CD4-positive, alpha-beta T cell (primary cell): ENCODE measurements at regions not wholly inside any gene's neighbourhood (a gene's known extent, or its start where the extent isn't known, plus 50 kb on each side); places are given as distances from the start of the nearest gene placed in this dataset.

Experiments
- ATAC-seq: fragments of 200-7000 bp; cut with Tn5 transposase; one replicate; pipeline ENCODE4 v1.10.0; 2022; ENCODE audit warnings: mild to moderate bottlenecking; ENCODE audit not compliant: poor library complexity
- CTCF ChIA-PET: fragments of 350-600 bp; sonication (Branson Sonifier 250); formaldehyde crosslinking; loops from one replicate; lab custom pipeline; 2021; ENCODE audit warnings: antibody characterized with exemption, inconsistent platforms; lab: Charles Lee
- POLR2A ChIA-PET: fragments of 350-600 bp; sonication (Branson Sonifier 250); formaldehyde crosslinking; loops from one replicate; lab custom pipeline; 2021; ENCODE audit warnings: antibody characterized with exemption, inconsistent platforms; lab: Charles Lee
- DNase-seq, 14 experiments: peaks; one replicate each; pipeline ENCODE4 v3.0.0-alpha.2; 2013 to 2020; ENCODE audit warnings: mixed read lengths in 2 of 14
- H3K27ac ChIP-seq, 2 donors: one replicate each; pipeline versions ENCODE4 v1.5.1 to v1.7.0; 2013; ENCODE audit warnings: low read length in 2 of 2, low read depth in 1 of 2, mild to moderate bottlenecking in 1 of 2
- H3K27me3 ChIP-seq, 2 experiments: 1 replicate in 1 of 2; 2 replicates in 1 of 2; pipeline versions ENCODE4 v1.6.1 to v1.7.0; 2013; ENCODE audit warnings: low read length in 2 of 2, control low read depth in 1 of 2, mild to moderate bottlenecking in 1 of 2, moderate library complexity in 1 of 2; ENCODE audit not compliant: insufficient read depth in 2 of 2, control insufficient read depth in 1 of 2
- H3K36me3 ChIP-seq: one replicate; pipeline ENCODE4 v1.6.1; 2013; ENCODE audit warnings: low read length, control low read depth; ENCODE audit not compliant: insufficient read depth
- H3K4me1 ChIP-seq: one replicate; pipeline ENCODE4 v1.6.1; 2013; ENCODE audit warnings: low read length, control low read depth; ENCODE audit not compliant: insufficient read depth
- H3K4me3 ChIP-seq: one replicate; pipeline ENCODE4 v1.5.1; 2013; ENCODE audit warnings: mild to moderate bottlenecking, low read length, moderate library complexity
- H3K9me3 ChIP-seq, 2 experiments: 1 replicate in 1 of 2; 2 replicates in 1 of 2; pipeline versions ENCODE4 v1.6.1 to v1.7.0; 2013; ENCODE audit warnings: low read length in 2 of 2, mild to moderate bottlenecking in 2 of 2, control low read depth in 1 of 2, moderate library complexity in 1 of 2; ENCODE audit not compliant: control insufficient read depth in 1 of 2, insufficient read depth in 1 of 2
- H3K27ac Mint-ChIP-seq: one replicate; pipeline ENCODE4 v1.8.0; 2020; ENCODE audit warnings: mixed read lengths
- H3K27me3 Mint-ChIP-seq: one replicate; pipeline ENCODE4 v1.8.0; 2021; ENCODE audit warnings: mixed read lengths
- H3K36me3 Mint-ChIP-seq: one replicate; pipeline ENCODE4 v1.8.0; 2021; ENCODE audit warnings: low read depth, mixed read lengths
- H3K4me1 Mint-ChIP-seq: one replicate; pipeline ENCODE4 v1.8.0; 2021; ENCODE audit warnings: low read depth, mixed read lengths
- H3K4me3 Mint-ChIP-seq: one replicate; pipeline ENCODE4 v1.8.0; 2020; ENCODE audit warnings: mild to moderate bottlenecking, mixed read lengths
- H3K9me3 Mint-ChIP-seq: one replicate; pipeline ENCODE4 v1.8.0; 2020; ENCODE audit warnings: mixed read lengths
- intact Hi-C, 2 experiments: fragments of 100-400 bp; cut with DNase I in 1 of 2; cut with micrococcal nuclease in 1 of 2; formaldehyde crosslinking; loops; one replicate each; pipeline versions ENCODE4 v1.15.1 to v1.9.0; 2023 to 2025; cut with DNase I, micrococcal nuclease
- TF ChIP-seq, protein P1 (sequence below): fragments of 200-600 bp; IDR thresholded peaks from one replicate; pipeline ENCODE4 v1.8.0; 2022; ENCODE audit warnings: antibody characterized with exemption, mild to moderate bottlenecking

GRCh38 chr21:29486306-29486807 is 187.6 kb downstream of the BACH1 start:
- CTCF ChIA-PET, result no interaction called here
- Histone ChIP-seq H3K9me3 (no peaks in the 10 kb centered on the region), H3K36me3 (no peaks in the 10 kb centered on the region), H3K27me3 (no peaks in the 10 kb centered on the region), H3K27ac (no peak overlapping the region), H3K4me3 (no peak overlapping the region), H3K4me1 (no peaks in the 10 kb centered on the region)
- intact Hi-C loops, result no loop called here
- Mint-ChIP-seq H3K27me3 (no peaks in the 10 kb centered on the region), H3K9me3 (no peaks in the 10 kb centered on the region), H3K27ac (no peak overlapping the region), H3K36me3 (peaks cover 5% of the 10 kb centered on the region), H3K4me1 (no peaks in the 10 kb centered on the region), H3K4me3 (no peak overlapping the region)
- DNase-seq (no peak), ATAC-seq (no peak)
- POLR2A ChIA-PET, result no interaction called here
- TF ChIP-seq, protein P1, sequence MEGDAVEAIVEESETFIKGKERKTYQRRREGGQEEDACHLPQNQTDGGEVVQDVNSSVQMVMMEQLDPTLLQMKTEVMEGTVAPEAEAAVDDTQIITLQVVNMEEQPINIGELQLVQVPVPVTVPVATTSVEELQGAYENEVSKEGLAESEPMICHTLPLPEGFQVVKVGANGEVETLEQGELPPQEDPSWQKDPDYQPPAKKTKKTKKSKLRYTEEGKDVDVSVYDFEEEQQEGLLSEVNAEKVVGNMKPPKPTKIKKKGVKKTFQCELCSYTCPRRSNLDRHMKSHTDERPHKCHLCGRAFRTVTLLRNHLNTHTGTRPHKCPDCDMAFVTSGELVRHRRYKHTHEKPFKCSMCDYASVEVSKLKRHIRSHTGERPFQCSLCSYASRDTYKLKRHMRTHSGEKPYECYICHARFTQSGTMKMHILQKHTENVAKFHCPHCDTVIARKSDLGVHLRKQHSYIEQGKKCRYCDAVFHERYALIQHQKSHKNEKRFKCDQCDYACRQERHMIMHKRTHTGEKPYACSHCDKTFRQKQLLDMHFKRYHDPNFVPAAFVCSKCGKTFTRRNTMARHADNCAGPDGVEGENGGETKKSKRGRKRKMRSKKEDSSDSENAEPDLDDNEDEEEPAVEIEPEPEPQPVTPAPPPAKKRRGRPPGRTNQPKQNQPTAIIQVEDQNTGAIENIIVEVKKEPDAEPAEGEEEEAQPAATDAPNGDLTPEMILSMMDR, result no peak
